ENCODE measurements at regions not wholly inside any gene's neighbourhood (a gene's known extent, or its start where the extent isn't known, plus 50 kb on each side); places are given as distances from the start of the nearest gene placed in this dataset.

DNA sequence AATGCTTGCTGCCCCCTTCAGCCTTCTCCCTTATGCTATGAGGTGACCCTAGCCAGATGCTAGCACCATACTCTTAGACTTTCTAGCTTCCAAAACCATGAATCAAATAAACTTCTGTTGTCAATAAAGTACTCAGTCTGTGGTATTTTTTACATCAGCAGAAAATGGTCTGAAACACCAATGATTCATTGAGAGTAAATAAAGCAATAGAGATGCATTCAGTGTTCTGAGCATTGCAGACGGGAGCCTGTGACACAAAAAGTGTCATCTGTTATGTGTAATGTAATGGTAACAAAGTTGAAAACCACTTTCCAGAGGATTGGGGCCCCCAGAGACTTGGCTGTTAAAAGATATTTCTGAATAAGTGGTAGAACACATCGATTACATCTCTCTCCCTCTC is 758.0 kb upstream of the NRXN1 start:
- Histone ChIP-seq H3K23ac (ENCODE audit: low read depth, low read length, poor library complexity) (no peak overlapping the region), H3K27me3 (ENCODE audit: control insufficient read depth in 3 of 3, insufficient read depth in 3 of 3, low read depth in 1 of 3, low read length in 3 of 3) (no peaks in the 10 kb centered on the region), H4K91ac (ENCODE audit: low read depth, low read length, poor library complexity) (no peak overlapping the region), H4K8ac (ENCODE audit: low read depth, low read length) (no peak overlapping the region), H2BK12ac (ENCODE audit: low read length) (no peak overlapping the region), H3K4me2 (ENCODE audit: insufficient read depth, low read length, poor library complexity, severe bottlenecking) (no peak overlapping the region), H3K27ac (replicated peaks; ENCODE audit: low read length) (no peak overlapping the region), H3K18ac (ENCODE audit: low read length) (no peak overlapping the region), H3K4ac (ENCODE audit: low read length) (no peak overlapping the region), H3K4me3 (ENCODE audit: low read length in 2 of 2) (no peak overlapping the region), H3K9ac (ENCODE audit: low read depth, low read length, poor library complexity) (no peak overlapping the region), H3K14ac (ENCODE audit: low read length) (no peak overlapping the region), H2BK15ac (ENCODE audit: low read length) (no peak overlapping the region), H3K4me1 (ENCODE audit: control insufficient read depth in 2 of 2, insufficient read depth in 1 of 2, low read depth in 1 of 2, low read length in 2 of 2) (no peaks in the 10 kb centered on the region), H2AFZ (ENCODE audit: low read length) (no peak overlapping the region), H2BK5ac (ENCODE audit: low read length) (no peak overlapping the region), H3K36me3 (replicated peaks in 1 of 2; ENCODE audit: control insufficient read depth in 2 of 2, insufficient read depth in 2 of 2, low read length in 2 of 2) (no peaks in the 10 kb centered on the region), H3K9me3 (replicated peaks in 1 of 2; ENCODE audit: control insufficient read depth in 2 of 2, insufficient read depth in 1 of 2, low read depth in 1 of 2, low read length in 2 of 2) (no peaks in the 10 kb centered on the region), H2AK5ac (ENCODE audit: low read depth, low read length) (no peak overlapping the region), H2BK120ac (ENCODE audit: low read depth, low read length) (no peak overlapping the region), H3K79me1 (ENCODE audit: low read depth, low read length) (no peaks in the 10 kb centered on the region)
- WGBS, 2 donors (ENCODE audit: extremely low coverage in 2 of 2, insufficient read length in 2 of 2, insufficient replicate concordance in 1 of 2) = no CpG with 5 or more reads among the region's 2 CpGs
- DNase-seq (ENCODE audit: low spot score) = no peak

DNA sequence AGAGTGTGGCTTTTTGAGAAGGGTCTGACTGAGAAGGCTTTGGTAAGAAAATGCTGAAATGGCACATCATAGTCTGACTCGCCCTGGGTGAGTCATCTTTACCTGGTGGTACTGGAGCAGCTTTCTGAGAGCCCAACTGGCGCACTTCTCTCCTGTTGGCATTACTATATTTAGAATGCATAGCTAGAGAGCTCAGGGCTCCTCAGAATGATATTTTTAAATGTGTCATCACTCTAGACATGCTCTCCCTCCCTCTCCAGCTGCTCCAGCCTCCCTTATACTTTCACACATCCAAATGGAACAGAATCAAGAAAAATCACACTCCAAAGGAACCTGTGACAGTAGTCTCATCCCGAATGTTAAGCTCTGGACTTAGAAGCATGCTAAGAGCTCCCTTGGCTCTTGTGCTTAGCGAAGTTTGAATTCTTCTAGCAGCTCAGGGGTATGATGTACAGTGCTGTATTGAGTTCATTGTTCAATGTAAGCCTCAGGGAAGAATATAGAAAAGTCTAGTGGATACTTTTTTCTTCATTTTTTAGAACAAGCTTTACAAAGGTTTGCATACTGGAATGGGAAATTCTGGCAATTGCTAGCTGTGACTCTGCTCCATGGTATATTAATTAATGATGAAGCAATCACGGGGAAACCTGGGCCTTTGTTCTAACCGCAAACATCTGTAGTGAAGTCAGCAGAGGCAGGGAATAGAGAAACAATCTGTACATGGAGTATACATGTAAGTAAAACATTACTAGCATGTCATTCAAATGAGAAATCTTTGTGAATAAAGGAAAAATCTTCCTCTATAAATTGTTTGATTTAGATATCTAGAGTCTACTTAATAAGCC is 751.2 kb upstream of the NRXN1 start:
- Histone ChIP-seq H4K8ac (ENCODE audit: low read depth, low read length) (no peak overlapping the region), H2BK120ac (ENCODE audit: low read depth, low read length) (no peak overlapping the region), H3K27ac (replicated peaks; ENCODE audit: low read length) (no peak overlapping the region), H3K79me1 (ENCODE audit: low read depth, low read length) (no peaks in the 10 kb centered on the region), H2BK5ac (ENCODE audit: low read length) (no peak overlapping the region), H3K9ac (ENCODE audit: low read depth, low read length, poor library complexity) (no peak overlapping the region), H3K14ac (ENCODE audit: low read length) (no peak overlapping the region), H3K27me3 (ENCODE audit: control insufficient read depth in 3 of 3, insufficient read depth in 3 of 3, low read depth in 1 of 3, low read length in 3 of 3) (no peaks in the 10 kb centered on the region), H3K36me3 (replicated peaks in 1 of 2; ENCODE audit: control insufficient read depth in 2 of 2, insufficient read depth in 2 of 2, low read length in 2 of 2) (no peaks in the 10 kb centered on the region), H4K91ac (ENCODE audit: low read depth, low read length, poor library complexity) (no peak overlapping the region), H3K4me2 (ENCODE audit: insufficient read depth, low read length, poor library complexity, severe bottlenecking) (no peak overlapping the region), H3K4me3 (ENCODE audit: low read length in 2 of 2) (no peak overlapping the region), H3K18ac (ENCODE audit: low read length) (no peak overlapping the region), H2AFZ (ENCODE audit: low read length) (no peak overlapping the region), H3K4me1 (ENCODE audit: control insufficient read depth in 2 of 2, insufficient read depth in 1 of 2, low read depth in 1 of 2, low read length in 2 of 2) (no peaks in the 10 kb centered on the region), H3K4ac (ENCODE audit: low read length) (no peak overlapping the region), H3K23ac (ENCODE audit: low read depth, low read length, poor library complexity) (no peak overlapping the region), H2BK15ac (ENCODE audit: low read length) (no peak overlapping the region), H2BK12ac (ENCODE audit: low read length) (no peak overlapping the region), H3K9me3 (replicated peaks in 1 of 2; ENCODE audit: control insufficient read depth in 2 of 2, insufficient read depth in 1 of 2, low read depth in 1 of 2, low read length in 2 of 2) (peaks cover 0 to 2% of the 10 kb centered on the region in 2 donors), H2AK5ac (ENCODE audit: low read depth, low read length) (no peak overlapping the region)
- no CpG with 5 or more reads among the region's 6 CpGs for WGBS, 2 donors (ENCODE audit: extremely low coverage in 2 of 2, insufficient read length in 2 of 2, insufficient replicate concordance in 1 of 2)
- no peak for DNase-seq (ENCODE audit: low spot score)

GRCh38 chr2:51781691-51782090 is 749.8 kb upstream of the NRXN1 start:
- Histone ChIP-seq H2BK12ac (ENCODE audit: low read length) (no peak overlapping the region), H3K36me3 (replicated peaks in 1 of 2; ENCODE audit: control insufficient read depth in 2 of 2, insufficient read depth in 2 of 2, low read length in 2 of 2) (no peaks in the 10 kb centered on the region), H4K91ac (ENCODE audit: low read depth, low read length, poor library complexity) (no peak overlapping the region), H3K79me1 (ENCODE audit: low read depth, low read length) (no peaks in the 10 kb centered on the region), H3K4me2 (ENCODE audit: insufficient read depth, low read length, poor library complexity, severe bottlenecking) (no peak overlapping the region), H3K9me3 (replicated peaks in 1 of 2; ENCODE audit: control insufficient read depth in 2 of 2, insufficient read depth in 1 of 2, low read depth in 1 of 2, low read length in 2 of 2) (peaks cover 0 to 2% of the 10 kb centered on the region in 2 donors), H3K4me3 (ENCODE audit: low read length in 2 of 2) (no peak overlapping the region), H3K4me1 (ENCODE audit: control insufficient read depth in 2 of 2, insufficient read depth in 1 of 2, low read depth in 1 of 2, low read length in 2 of 2) (no peaks in the 10 kb centered on the region), H2AFZ (ENCODE audit: low read length) (no peak overlapping the region), H3K27me3 (ENCODE audit: control insufficient read depth in 3 of 3, insufficient read depth in 3 of 3, low read depth in 1 of 3, low read length in 3 of 3) (no peaks in the 10 kb centered on the region), H3K23ac (ENCODE audit: low read depth, low read length, poor library complexity) (no peak overlapping the region), H3K27ac (replicated peaks; ENCODE audit: low read length) (no peak overlapping the region), H2BK120ac (ENCODE audit: low read depth, low read length) (no peak overlapping the region), H3K18ac (ENCODE audit: low read length) (no peak overlapping the region), H3K14ac (ENCODE audit: low read length) (no peak overlapping the region), H3K9ac (ENCODE audit: low read depth, low read length, poor library complexity) (no peak overlapping the region), H2AK5ac (ENCODE audit: low read depth, low read length) (no peak overlapping the region), H3K4ac (ENCODE audit: low read length) (no peak overlapping the region), H2BK15ac (ENCODE audit: low read length) (no peak overlapping the region), H2BK5ac (ENCODE audit: low read length) (no peak overlapping the region), H4K8ac (ENCODE audit: low read depth, low read length) (no peak overlapping the region)
- DNase-seq (ENCODE audit: low spot score) = no peak
- no CpG with 5 or more reads among the region's 4 CpGs for WGBS, 2 donors (ENCODE audit: extremely low coverage in 2 of 2, insufficient read length in 2 of 2, insufficient replicate concordance in 1 of 2)

DNA sequence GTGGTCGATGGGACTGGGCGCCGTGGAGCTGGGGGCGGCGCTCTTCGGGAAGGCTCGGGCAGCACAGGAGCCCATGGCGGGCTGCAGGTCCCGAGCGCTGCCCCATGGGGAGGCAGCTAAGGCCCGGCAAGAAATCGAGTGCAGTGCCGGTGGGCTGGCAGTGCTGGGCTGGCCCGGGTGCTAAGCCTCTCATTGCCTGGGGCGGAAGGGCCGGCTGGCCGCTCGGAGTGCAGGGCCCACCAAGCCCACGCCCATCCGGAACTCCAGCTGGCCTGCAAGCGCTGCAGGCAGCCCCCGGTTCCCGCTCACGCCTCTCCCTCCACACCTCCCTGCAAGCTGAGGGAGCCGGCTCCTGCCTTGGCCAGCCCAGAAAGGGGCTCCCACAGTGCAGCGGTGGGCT is 748.4 kb upstream of the NRXN1 start:
- Histone ChIP-seq H2AFZ (ENCODE audit: low read length) (no peak overlapping the region), H3K79me1 (ENCODE audit: low read depth, low read length) (no peaks in the 10 kb centered on the region), H3K4me1 (ENCODE audit: control insufficient read depth in 2 of 2, insufficient read depth in 1 of 2, low read depth in 1 of 2, low read length in 2 of 2) (no peaks in the 10 kb centered on the region), H3K4ac (ENCODE audit: low read length) (no peak overlapping the region), H3K27me3 (ENCODE audit: control insufficient read depth in 3 of 3, insufficient read depth in 3 of 3, low read depth in 1 of 3, low read length in 3 of 3) (no peaks in the 10 kb centered on the region), H3K14ac (ENCODE audit: low read length) (no peak overlapping the region), H3K4me3 (ENCODE audit: low read length in 2 of 2) (no peak overlapping the region), H3K4me2 (ENCODE audit: insufficient read depth, low read length, poor library complexity, severe bottlenecking) (no peak overlapping the region), H3K27ac (replicated peaks; ENCODE audit: low read length) (no peak overlapping the region), H4K91ac (ENCODE audit: low read depth, low read length, poor library complexity) (no peak overlapping the region), H3K9ac (ENCODE audit: low read depth, low read length, poor library complexity) (no peak overlapping the region), H2BK15ac (ENCODE audit: low read length) (no peak overlapping the region), H2AK5ac (ENCODE audit: low read depth, low read length) (no peak overlapping the region), H2BK120ac (ENCODE audit: low read depth, low read length) (no peak overlapping the region), H3K18ac (ENCODE audit: low read length) (no peak overlapping the region), H3K36me3 (replicated peaks in 1 of 2; ENCODE audit: control insufficient read depth in 2 of 2, insufficient read depth in 2 of 2, low read length in 2 of 2) (no peaks in the 10 kb centered on the region), H3K9me3 (replicated peaks in 1 of 2; ENCODE audit: control insufficient read depth in 2 of 2, insufficient read depth in 1 of 2, low read depth in 1 of 2, low read length in 2 of 2) (peaks cover 0 to 2% of the 10 kb centered on the region in 2 donors), H2BK12ac (ENCODE audit: low read length) (no peak overlapping the region), H4K8ac (ENCODE audit: low read depth, low read length) (no peak overlapping the region), H2BK5ac (ENCODE audit: low read length) (no peak overlapping the region), H3K23ac (ENCODE audit: low read depth, low read length, poor library complexity) (no peak overlapping the region)
- no peak for DNase-seq (ENCODE audit: low spot score)
- no CpG with 5 or more reads among the region's 26 CpGs for WGBS, 2 donors (ENCODE audit: extremely low coverage in 2 of 2, insufficient read length in 2 of 2, insufficient replicate concordance in 1 of 2)

All from neuronal stem cell (in vitro differentiated cells).